HG02763 (cell line): ENCODE measurements at regions not wholly inside any gene's neighbourhood (a gene's known extent, or its start where the extent isn't known, plus 50 kb on each side); places are given as distances from the start of the nearest gene placed in this dataset.
A peak's percentile ranks its signal among the peaks of the same experiment; 100 is the strongest.

ENCODE experiments used
- ATAC-seq: cut with Tn5 transposase; IDR thresholded peaks from one replicate; pipeline ENCODE4 v1.9.1; 2021; ENCODE audit warnings: mild to moderate bottlenecking, moderate library complexity; ENCODE audit not compliant: unreplicated experiment

GRCh38 chr5:98463676-98464075 is 309.8 kb upstream of the RGMB start:
- no peak for ATAC-seq

DNA sequence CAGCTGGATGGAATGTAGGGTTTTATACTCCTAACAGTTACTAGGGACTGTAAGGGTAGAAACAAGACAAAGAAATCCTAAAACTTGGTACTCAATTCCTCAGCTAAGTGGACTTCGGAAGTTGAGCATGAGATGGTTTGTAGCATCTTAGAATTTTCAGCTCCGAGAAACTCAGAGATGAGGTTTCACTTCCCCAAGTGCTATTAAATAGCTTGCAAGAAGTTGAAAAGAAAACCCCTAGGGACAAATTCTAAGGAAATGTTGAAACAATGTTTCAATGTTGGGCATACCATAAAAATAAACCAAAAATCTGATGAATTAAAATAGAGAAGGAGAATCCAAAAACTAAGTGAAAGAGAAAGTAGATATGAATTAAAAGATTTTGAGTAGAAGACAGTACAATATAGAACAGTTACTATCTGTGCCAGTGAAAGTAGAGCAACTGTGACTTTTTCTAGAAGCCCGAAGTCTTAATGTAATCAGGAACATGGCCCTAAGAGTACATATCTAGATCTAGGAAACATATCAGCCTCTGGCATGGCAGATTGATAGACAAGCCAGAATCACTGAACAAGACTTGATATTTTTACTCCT is 308.6 kb upstream of the RGMB start:
- peak; percentile 86 for ATAC-seq

DNA sequence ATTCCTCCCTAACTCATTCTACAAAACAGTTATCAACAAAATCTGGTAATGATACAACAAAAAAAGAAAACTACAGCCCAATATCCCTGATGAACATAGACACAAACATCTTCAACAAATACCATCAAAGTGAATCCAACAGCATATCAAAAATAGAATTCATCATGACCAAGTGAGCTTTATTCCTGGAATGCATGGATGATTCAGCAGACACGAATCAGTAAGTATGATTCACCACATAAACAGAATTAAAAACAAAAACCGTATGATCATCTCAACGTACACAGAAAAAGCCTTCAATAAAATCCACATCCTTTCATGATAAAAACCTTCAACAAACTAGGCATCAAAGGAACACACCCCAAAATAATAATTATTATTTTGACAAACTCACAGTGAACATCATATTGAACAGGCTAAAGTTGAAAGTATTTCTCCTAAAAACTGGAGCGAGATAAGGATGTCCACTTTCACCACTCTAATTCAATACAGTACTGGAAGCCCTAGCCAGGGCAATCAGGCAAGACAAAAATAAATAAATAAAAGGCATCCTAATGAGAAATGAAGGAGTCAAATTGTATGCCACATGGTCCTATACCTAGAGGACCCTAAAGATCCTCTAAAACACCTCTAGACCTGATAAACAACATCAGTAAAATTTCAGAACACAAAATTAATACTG is 305.1 kb upstream of the RGMB start:
- ATAC-seq = no peak

DNA sequence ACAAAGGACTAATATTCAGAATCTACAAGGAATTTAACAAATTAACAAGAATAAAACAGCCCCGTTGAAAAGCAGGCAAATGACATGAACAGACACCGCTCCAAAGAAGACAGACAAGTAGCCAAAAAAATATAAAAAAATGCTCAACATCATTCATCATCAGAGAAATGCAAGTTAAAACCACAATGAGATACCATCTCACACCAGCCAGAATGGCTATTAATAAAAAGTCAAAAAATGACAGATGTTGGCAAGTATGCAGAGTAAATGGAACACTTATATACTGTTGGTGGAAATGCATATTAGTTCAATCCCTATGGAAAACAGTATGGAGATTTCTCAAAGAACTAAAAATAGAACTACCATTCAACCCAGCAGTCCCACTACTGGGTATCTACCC is 302.7 kb upstream of the RGMB start:
- no peak for ATAC-seq

DNA sequence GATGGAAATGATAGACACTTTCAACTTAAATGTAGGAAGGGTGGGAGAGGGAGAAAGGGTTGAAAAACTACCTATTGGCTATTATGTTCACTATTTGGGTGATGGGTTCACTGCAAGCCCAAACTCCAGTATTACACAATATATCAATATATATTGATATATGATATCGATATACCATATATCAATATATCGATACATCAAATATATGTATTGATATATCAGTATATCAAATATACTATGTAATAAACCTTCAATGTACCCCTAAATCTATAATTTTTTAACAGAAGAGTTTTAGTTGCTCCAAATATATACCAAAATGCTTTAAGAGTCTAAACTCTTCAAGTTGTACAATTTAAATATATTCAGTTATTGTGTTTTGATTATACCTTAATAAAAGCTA is 302.0 kb upstream of the RGMB start:
- ATAC-seq = no peak

GRCh38 chr5:98474216-98474615 is 299.2 kb upstream of the RGMB start:
- ATAC-seq = no peak

DNA sequence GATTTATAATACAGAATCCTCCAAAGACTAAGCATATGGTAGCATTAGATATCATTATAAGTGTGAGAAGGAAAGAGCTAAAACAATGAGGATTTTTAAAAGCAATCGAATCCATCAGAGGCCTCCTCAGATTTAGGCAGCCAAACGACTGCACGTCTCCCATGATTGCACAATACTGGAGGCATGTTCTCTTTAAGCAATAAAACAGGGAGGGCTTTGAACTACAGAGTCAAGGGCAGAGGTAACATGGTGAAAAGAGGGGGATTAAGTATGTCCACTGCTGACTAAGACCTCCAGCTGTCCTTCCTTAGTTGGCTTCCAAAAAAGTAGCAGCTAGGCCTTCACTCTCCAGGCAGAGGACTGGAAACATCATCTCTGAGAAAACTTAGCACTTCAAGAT is 298.7 kb upstream of the RGMB start:
- no peak for ATAC-seq

GRCh38 chr5:98482321-98483300 is 290.9 kb upstream of the RGMB start:
- no peak for ATAC-seq

- no peak for ATAC-seq
Measured at GRCh38 chr5:98483301-98483685, 290.2 kb upstream of the RGMB start.

- ATAC-seq = no peak
Measured at GRCh38 chr5:98489021-98489420, 284.4 kb upstream of the RGMB start.

DNA sequence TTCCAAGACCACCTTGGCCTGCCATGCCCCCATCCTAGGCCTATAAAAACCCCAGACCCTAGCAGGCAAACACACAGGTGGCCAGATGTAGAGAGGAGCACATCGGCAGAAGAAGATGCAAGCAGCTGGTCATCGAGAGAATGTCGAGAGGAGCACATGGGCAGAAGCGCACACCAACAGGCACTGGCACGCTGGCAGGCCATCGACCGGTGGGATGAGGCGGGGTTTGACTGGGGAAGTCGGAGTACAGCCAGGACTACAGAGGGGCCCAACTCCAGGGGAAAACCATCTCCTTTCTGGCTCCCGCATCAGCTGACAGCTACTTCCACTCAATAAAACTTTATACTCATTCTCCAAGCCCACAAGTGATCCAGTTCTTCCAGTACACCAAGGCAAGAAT is 283.1 kb upstream of the RGMB start:
- ATAC-seq = no peak

DNA sequence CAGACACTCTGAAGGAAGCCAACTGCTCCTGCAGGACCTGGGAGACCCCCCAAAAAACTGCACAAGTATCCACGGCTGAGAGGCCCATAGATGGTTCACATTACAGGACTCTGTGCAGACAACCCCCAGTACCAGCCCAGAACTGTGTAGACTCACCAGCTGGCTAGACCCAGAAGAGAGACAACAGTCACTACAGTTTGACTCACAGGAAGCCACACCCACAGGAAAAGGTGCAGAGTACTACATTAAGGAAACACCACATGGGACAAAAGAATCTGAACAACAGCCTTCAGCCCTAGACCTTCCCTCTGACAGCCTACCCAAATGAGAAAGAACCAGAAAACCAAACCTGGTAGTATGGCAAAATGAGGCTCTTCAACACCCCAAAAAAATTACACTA is 281.2 kb upstream of the RGMB start:
- no peak for ATAC-seq

GRCh38 chr5:98497418-98497817 is 276.0 kb upstream of the RGMB start:
- ATAC-seq = no peak

DNA sequence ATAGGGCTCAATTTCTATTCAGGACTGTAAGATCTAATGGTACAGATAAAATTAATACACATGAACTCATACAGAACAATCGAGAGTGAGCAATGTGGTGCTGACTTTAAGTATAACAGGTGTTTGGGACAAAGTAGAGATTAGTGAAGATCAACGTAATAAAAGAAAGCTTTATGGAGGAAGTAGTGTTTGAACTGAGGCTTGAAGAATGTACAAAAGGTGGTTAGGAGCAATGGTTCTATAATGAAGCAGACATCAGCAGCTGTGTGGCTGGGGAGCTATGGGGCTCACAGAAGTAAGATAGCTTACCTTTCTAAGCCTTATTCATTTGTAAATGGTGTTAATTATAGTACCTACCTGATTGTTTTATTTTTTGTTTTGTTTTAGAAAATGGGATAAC is 275.4 kb upstream of the RGMB start:
- no peak for ATAC-seq

DNA sequence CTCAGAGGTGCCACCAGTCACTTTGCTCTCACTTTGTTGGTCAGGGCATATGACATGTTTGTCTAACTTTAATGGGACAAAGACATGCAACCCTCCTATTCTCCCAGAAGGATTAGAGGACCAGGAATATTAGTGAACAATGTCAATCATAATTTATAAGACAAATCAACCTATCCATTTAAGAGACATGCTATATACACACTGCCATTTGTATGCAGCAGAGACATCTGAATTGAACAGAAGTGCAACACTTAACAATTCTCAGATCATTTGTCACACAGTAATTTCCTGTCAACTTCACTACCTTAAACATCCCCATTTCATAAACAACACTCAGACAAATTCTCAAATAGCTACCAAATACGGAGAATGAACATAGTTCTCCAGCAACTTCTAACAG is 273.6 kb upstream of the RGMB start:
- no peak for ATAC-seq

GRCh38 chr5:98500811-98501210 is 272.7 kb upstream of the RGMB start:
- no peak for ATAC-seq

DNA sequence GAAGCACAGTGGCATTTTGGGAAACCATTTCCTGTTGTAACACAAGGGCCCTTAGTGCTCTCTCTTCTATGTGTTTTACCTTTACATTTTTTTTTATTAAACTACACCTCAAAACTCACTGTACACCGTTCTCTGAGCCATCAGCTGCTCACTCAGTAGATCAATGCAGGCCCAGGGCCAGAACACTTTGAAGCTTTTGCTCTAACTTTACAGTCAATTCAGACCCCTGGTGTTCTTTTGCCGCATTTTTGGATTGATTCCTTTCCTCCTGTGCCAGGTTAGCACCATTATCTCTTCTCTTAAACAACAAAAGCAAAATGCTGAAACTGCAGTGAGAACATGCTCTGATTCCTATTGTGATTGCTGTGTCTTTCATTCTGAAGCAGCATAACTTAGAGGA is 269.8 kb upstream of the RGMB start:
- ATAC-seq = no peak

DNA sequence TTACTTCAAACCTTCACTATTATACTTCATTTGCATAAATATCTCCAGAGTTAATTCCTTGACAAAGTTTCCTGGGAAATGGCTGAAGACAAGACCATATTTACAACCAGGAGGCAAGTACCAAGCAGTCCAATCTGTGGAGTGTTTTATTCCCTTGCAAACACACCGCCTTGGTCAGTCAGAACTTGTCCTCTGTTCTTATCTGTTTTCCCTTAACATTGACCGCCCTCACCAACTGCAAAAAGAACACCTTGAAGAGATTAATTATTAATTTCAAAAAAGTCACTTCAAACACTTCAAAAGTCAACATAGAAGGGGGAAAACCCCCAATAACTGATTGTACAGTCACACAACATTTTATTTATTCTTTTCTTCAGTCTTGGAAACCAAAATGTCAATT is 269.0 kb upstream of the RGMB start:
- ATAC-seq = no peak

DNA sequence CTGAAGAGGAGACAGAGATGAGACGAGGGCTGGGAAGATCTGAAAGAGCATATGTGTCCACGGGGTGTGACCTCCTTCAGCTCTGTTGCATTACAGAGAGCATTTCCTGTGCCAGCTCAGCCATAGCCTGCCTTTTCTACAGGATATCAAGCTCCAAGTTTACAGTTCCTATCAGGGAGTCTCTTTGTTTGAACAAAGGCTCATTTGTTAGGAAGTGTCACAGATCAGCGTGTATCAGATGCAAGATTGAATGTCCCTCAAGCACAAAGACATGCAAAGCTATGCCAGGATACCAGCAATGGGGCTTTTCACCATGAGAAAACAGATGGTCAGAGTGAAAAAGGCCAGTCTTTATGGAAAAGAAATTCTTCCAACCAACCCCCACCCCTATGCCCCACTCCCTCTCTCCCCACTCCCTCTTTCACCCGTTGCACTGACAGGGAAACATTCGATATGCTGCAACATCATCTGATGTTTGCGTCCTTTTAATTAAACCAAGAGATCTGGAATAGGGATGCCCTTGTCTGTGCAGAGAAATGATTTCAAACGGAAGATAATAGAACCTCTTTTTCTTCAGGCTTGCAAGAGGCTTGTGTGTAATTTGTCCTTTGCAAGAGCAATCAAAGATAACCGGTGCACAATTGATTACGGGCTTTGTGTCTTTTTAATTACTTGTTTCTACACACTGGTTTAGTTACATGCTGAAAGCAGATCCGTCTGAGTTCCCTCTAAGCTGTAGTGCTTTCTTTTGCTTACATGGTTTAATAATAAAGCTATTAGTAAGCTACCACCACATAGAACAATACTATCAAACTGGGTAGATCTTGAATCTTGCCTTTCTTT is 263.1 kb upstream of the RGMB start:
- ATAC-seq = no peak

GRCh38 chr5:98513380-98513779 is 260.1 kb upstream of the RGMB start:
- ATAC-seq = no peak

- no peak for ATAC-seq
Measured at GRCh38 chr5:98514215-98514614, 259.2 kb upstream of the RGMB start.
